Heart left ventricle (tissue), 16 donors: ENCODE measurements at regions not wholly inside any gene's neighbourhood (a gene's known extent, or its start where the extent isn't known, plus 50 kb on each side); places are given as distances from the start of the nearest gene placed in this dataset.
A peak's percentile ranks its signal among the peaks of the same experiment; 100 is the strongest.

ENCODE experiments used
- ATAC-seq, 4 donors: fragments of 200-7000 bp; cut with Tn5 transposase; one replicate each; pipeline ENCODE4 v1.9.1; 2020 to 2022; ENCODE audit warnings: moderate library complexity in 4 of 4, mild to moderate bottlenecking in 3 of 4, moderate number of reproducible peaks in 1 of 4
- DNase-seq, 5 donors: peaks; one replicate each; pipeline ENCODE4 v3.0.0-alpha.2; 2020
- H3K27ac ChIP-seq, 12 donors: fragments of 200-600 bp; sonication (generic) in 4 of 12; one replicate each; pipeline versions ENCODE4 v1.5.0 to v1.8.0; 2016 to 2022; ENCODE audit warnings: mild to moderate bottlenecking in 2 of 12
- H3K27me3 ChIP-seq, 9 donors: fragments of 200-600 bp; sonication (generic) in 2 of 9; one replicate each; pipeline versions ENCODE4 v1.5.1 to v1.8.0; 2016 to 2022; ENCODE audit warnings: mild to moderate bottlenecking in 3 of 9
- H3K36me3 ChIP-seq, 9 donors: fragments of 200-600 bp; sonication (generic) in 2 of 9; one replicate each; pipeline versions ENCODE4 v1.5.0 to v1.8.0; 2018 to 2022; ENCODE audit warnings: mild to moderate bottlenecking in 2 of 9
- H3K4me1 ChIP-seq, 12 donors: fragments of 200-600 bp; sonication (generic) in 4 of 12; one replicate each; pipeline versions ENCODE4 v1.5.0 to v1.8.0; 2016 to 2022; ENCODE audit warnings: mild to moderate bottlenecking in 3 of 12
- H3K4me3 ChIP-seq, 12 donors: fragments of 200-600 bp; sonication (generic) in 4 of 12; one replicate each; pipeline versions ENCODE4 v1.5.0 to v1.8.0; 2017 to 2022; ENCODE audit warnings: mild to moderate bottlenecking in 9 of 12, moderate library complexity in 4 of 12
- H3K9me3 ChIP-seq, 12 donors: fragments of 200-600 bp; sonication (generic) in 4 of 12; one replicate each; pipeline versions ENCODE4 v1.5.0 to v1.8.0; 2016 to 2022; ENCODE audit warnings: mild to moderate bottlenecking in 1 of 12
- CTCF ChIP-seq, 12 donors: fragments of 200-600 bp; sonication (generic) in 4 of 12; IDR thresholded peaks; one replicate each; pipeline versions ENCODE4 v1.5.0 to v1.8.0; 2018 to 2022; ENCODE audit warnings: antibody characterized with exemption in 12 of 12, mild to moderate bottlenecking in 5 of 12
- POLR2A ChIP-seq, 2 donors: fragments of 450-650 bp; IDR thresholded peaks; one replicate each; pipeline ENCODE4 v1.6.1; 2017; ENCODE audit warnings: antibody characterized with exemption in 2 of 2, mild to moderate bottlenecking in 2 of 2, moderate library complexity in 2 of 2
- WGBS, 4 donors: extraction: QIAGEN DNeasy Blood & Tissue Kit in 2 of 4; methylation state at CpG; one replicate each; pipeline versions ENCODE4 v1.1.5 to v1.1.7; 2013 to 2018; 5-methylcytosine and 5-hydroxymethylcytosine counted together
- intact Hi-C, 10 donors: fragments of 100-400 bp; cut with DNase I; formaldehyde crosslinking; loops; one replicate each; pipeline versions ENCODE4 v1.11.1 to v1.14.2; 2022
- donor health status: ischemic (EF 13 %, LVEDD 7.1; RV severe dilation, severe dysfunction).
- donor health status: healthy with polysubstance abuse.
- donor health status: DM: no; HTN: yes; CAD: no.
- donor health status: DM: no; HTN: no; CAD: no.
- donor health status: ischemic (EF 25% LVEDD 6.9; RV normal size, moderate dysfunction).
- donor health status: ischemic (EF 25% LVEDD 5.7; RV mildly dilated, moderate dysfunction).
- donor health status: healthy.
- donor health status: DM: yes; HTN: yes; CAD: no.
- donor health status: ischemic (EF 35%, LVEDD 5.7; RV mildly dilated, moderate dysfunction).
- donor health status: nonischemic (EF 11% LVEDD 7.7; RV severe dilation, severe dysfunction).
- donor health status: DM: yes; HTN: yes; CAD: no.
- donor health status: PGD.
- donor health status: ischemic (EF 29% LVEDD 5.4; RV normal size, mild dysfunction).
- donor health status: nonischemic (EF 23%, LVEDD 6.1; RV moderate dilation, normal function).

- no peaks in the 10 kb centered on the region for H3K9me3 ChIP-seq
- no peaks in the 10 kb centered on the region for H3K36me3 ChIP-seq
- H3K4me1 ChIP-seq: no peaks in the 10 kb centered on the region
- intact Hi-C loops: no loop called here
- DNase-seq (no peak), ATAC-seq (no peak)
- no peak overlapping the region for H3K27ac ChIP-seq
- 73 to 80% (median 77%) methylated on average over 3 of the region's 3 CpGs for WGBS, 4 donors
- TF ChIP-seq CTCF (IDR thresholded peaks at IDR 0.05): no peak
- no peak for TF ChIP-seq POLR2A (IDR thresholded peaks at IDR 0.05)
- H3K27me3 ChIP-seq: no peaks in the 10 kb centered on the region
- no peak overlapping the region for H3K4me3 ChIP-seq
These were observed 118.9 kb upstream of the PCDH7 start for GRCh38 chr4:30601070-30601865.

- DNase-seq (no peak), ATAC-seq (peak in 2 of 4 donors; percentile 29 to 67)
- intact Hi-C loops: no loop called here
- peaks cover 0 to 3% (median 0%) of the 10 kb centered on the region in 12 donors for H3K9me3 ChIP-seq
- TF ChIP-seq POLR2A (IDR thresholded peaks at IDR 0.05) (no peak), CTCF (IDR thresholded peaks at IDR 0.05) (no peak)
- H3K36me3 ChIP-seq: no peaks in the 10 kb centered on the region
- H3K4me1 ChIP-seq: no peaks in the 10 kb centered on the region
- H3K27ac ChIP-seq: no peak overlapping the region
- H3K27me3 ChIP-seq: no peaks in the 10 kb centered on the region
- no peak overlapping the region for H3K4me3 ChIP-seq
These were observed 114.5 kb upstream of the PCDH7 start for GRCh38 chr4:30605616-30606190.

- Histone ChIP-seq H3K27ac (no peak overlapping the region), H3K4me3 (no peak overlapping the region), H3K9me3 (peaks cover 0 to 3% (median 0%) of the 10 kb centered on the region in 12 donors), H3K36me3 (no peaks in the 10 kb centered on the region), H3K4me1 (no peaks in the 10 kb centered on the region), H3K27me3 (no peaks in the 10 kb centered on the region)
- TF ChIP-seq CTCF (IDR thresholded peaks at IDR 0.05) (no peak), POLR2A (IDR thresholded peaks at IDR 0.05) (no peak)
- intact Hi-C loops: no loop called here
- DNase-seq (no peak), ATAC-seq (peak in 1 of 4 donors; percentile 45)
- WGBS, 4 donors: 71 to 89% (median 85%) methylated on average over 1 of the region's 1 CpG
These were observed 109.8 kb upstream of the PCDH7 start for GRCh38 chr4:30610361-30610760.

GRCh38 chr4:30614771-30615170 lies 105.4 kb upstream of the PCDH7 start:
- Histone ChIP-seq H3K9me3 (no peaks in the 10 kb centered on the region), H3K27me3 (no peaks in the 10 kb centered on the region), H3K36me3 (no peaks in the 10 kb centered on the region), H3K4me1 (no peaks in the 10 kb centered on the region), H3K27ac (no peak overlapping the region), H3K4me3 (no peak overlapping the region)
- no peak for DNase-seq
- no peak for TF ChIP-seq POLR2A (IDR thresholded peaks at IDR 0.05)
- TF ChIP-seq CTCF (IDR thresholded peaks at IDR 0.05): no peak
- intact Hi-C loops: no loop called here
- ATAC-seq: no peak
